ENCODE measurements at regions not wholly inside any gene's neighbourhood (a gene's known extent, or its start where the extent isn't known, plus 50 kb on each side); places are given as distances from the start of the nearest gene placed in this dataset.

GRCh38 chr14:82766996-82767395, 1233.3 kb upstream of the SEL1L start:
- no peaks in the 10 kb centered on the region for H3K4me1 ChIP-seq
- no peak overlapping the region for H3K4me2 ChIP-seq (ENCODE audit: low read length)
- TF ChIP-seq CTCF (IDR thresholded peaks at IDR 0.05), result no peak
- no peaks in the 10 kb centered on the region for H3K9me3 ChIP-seq (ENCODE audit: control insufficient read depth, low read length)
- H3K79me2 ChIP-seq, result no peaks in the 10 kb centered on the region
- H3K36me3 ChIP-seq (ENCODE audit: control insufficient read depth, insufficient read depth, low read length), result no peaks in the 10 kb centered on the region
- no peak overlapping the region for H3K4me3 ChIP-seq (ENCODE audit: low read depth, low read length)
- H3K27ac ChIP-seq, result no peak overlapping the region
- H3K27me3 ChIP-seq (ENCODE audit: control insufficient read depth, insufficient read depth, low read length), result no peaks in the 10 kb centered on the region
- no peak overlapping the region for H3K9ac ChIP-seq
- no peak overlapping the region for H2AFZ ChIP-seq

- H3K79me2 ChIP-seq, result no peaks in the 10 kb centered on the region
- H3K9me3 ChIP-seq (ENCODE audit: control insufficient read depth, low read length), result no peaks in the 10 kb centered on the region
- TF ChIP-seq CTCF (IDR thresholded peaks at IDR 0.05), result no peak
- no peak overlapping the region for H3K27ac ChIP-seq
- H2AFZ ChIP-seq, result no peak overlapping the region
- no peak overlapping the region for H3K4me2 ChIP-seq (ENCODE audit: low read length)
- no peak overlapping the region for H3K9ac ChIP-seq
- H3K4me1 ChIP-seq, result no peaks in the 10 kb centered on the region
- no peaks in the 10 kb centered on the region for H3K27me3 ChIP-seq (ENCODE audit: control insufficient read depth, insufficient read depth, low read length)
- no peak overlapping the region for H3K4me3 ChIP-seq (ENCODE audit: low read depth, low read length)
- no peaks in the 10 kb centered on the region for H3K36me3 ChIP-seq (ENCODE audit: control insufficient read depth, insufficient read depth, low read length)
These were observed 1243.3 kb upstream of the SEL1L start for GRCh38 chr14:82776958-82777357.

GRCh38 chr14:82778008-82778590, 1244.4 kb upstream of the SEL1L start:
- Histone ChIP-seq H3K27me3 (ENCODE audit: control insufficient read depth, insufficient read depth, low read length) (no peaks in the 10 kb centered on the region), H3K9me3 (ENCODE audit: control insufficient read depth, low read length) (no peaks in the 10 kb centered on the region), H3K4me3 (ENCODE audit: low read depth, low read length) (no peak overlapping the region), H3K4me2 (ENCODE audit: low read length) (no peak overlapping the region), H2AFZ (no peak overlapping the region), H3K27ac (no peak overlapping the region), H3K79me2 (no peaks in the 10 kb centered on the region), H3K9ac (no peak overlapping the region), H3K36me3 (ENCODE audit: control insufficient read depth, insufficient read depth, low read length) (no peaks in the 10 kb centered on the region), H3K4me1 (no peaks in the 10 kb centered on the region)
- no peak for TF ChIP-seq CTCF (IDR thresholded peaks at IDR 0.05)

GRCh38 chr14:82778601-82779000, 1244.9 kb upstream of the SEL1L start:
- Histone ChIP-seq H3K27ac (no peak overlapping the region), H3K27me3 (ENCODE audit: control insufficient read depth, insufficient read depth, low read length) (no peaks in the 10 kb centered on the region), H3K79me2 (no peaks in the 10 kb centered on the region), H3K4me1 (no peaks in the 10 kb centered on the region), H3K36me3 (ENCODE audit: control insufficient read depth, insufficient read depth, low read length) (no peaks in the 10 kb centered on the region), H3K9ac (no peak overlapping the region), H3K4me3 (ENCODE audit: low read depth, low read length) (no peak overlapping the region), H2AFZ (no peak overlapping the region), H3K4me2 (ENCODE audit: low read length) (no peak overlapping the region), H3K9me3 (ENCODE audit: control insufficient read depth, low read length) (no peaks in the 10 kb centered on the region)
- no peak for TF ChIP-seq CTCF (IDR thresholded peaks at IDR 0.05)

- Histone ChIP-seq H3K27ac (no peak overlapping the region), H3K4me1 (no peaks in the 10 kb centered on the region)
These were observed 1245.6 kb upstream of the SEL1L start for GRCh38 chr14:82779301-82779700.

More at GRCh38 chr14:82779301-82779700, 1245.6 kb upstream of the SEL1L start:
- no peak overlapping the region for H3K4me2 ChIP-seq (ENCODE audit: low read length)
- H2AFZ ChIP-seq, result no peak overlapping the region
- no peaks in the 10 kb centered on the region for H3K79me2 ChIP-seq
- no peak overlapping the region for H3K9ac ChIP-seq
- TF ChIP-seq CTCF (IDR thresholded peaks at IDR 0.05), result no peak
- no peaks in the 10 kb centered on the region for H3K9me3 ChIP-seq (ENCODE audit: control insufficient read depth, low read length)
- H3K36me3 ChIP-seq (ENCODE audit: control insufficient read depth, insufficient read depth, low read length), result no peaks in the 10 kb centered on the region
- no peak overlapping the region for H3K4me3 ChIP-seq (ENCODE audit: low read depth, low read length)
- H3K27me3 ChIP-seq (ENCODE audit: control insufficient read depth, insufficient read depth, low read length), result no peaks in the 10 kb centered on the region
